ENCODE measurements at regions not wholly inside any gene's neighbourhood (a gene's known extent, or its start where the extent isn't known, plus 50 kb on each side); places are given as distances from the start of the nearest gene placed in this dataset.

GRCh38 chr1:192952646-192953045 lies 106.5 kb downstream of the UCHL5 start:
- H3K9me3 ChIP-seq (ENCODE audit: control insufficient read depth, insufficient read depth, low read depth, low read length): no peaks in the 10 kb centered on the region
- POLR2A ChIA-PET: no interaction called here
- H3K36me3 ChIP-seq (ENCODE audit: control insufficient read depth in 2 of 2, insufficient read depth in 1 of 2, low read length in 2 of 2): no peaks in the 10 kb centered on the region
- H3K4me3 ChIP-seq (ENCODE audit: low read depth, low read length): no peak overlapping the region
- CTCF ChIA-PET: no interaction called here
- no peaks in the 10 kb centered on the region for H3K4me1 ChIP-seq (ENCODE audit: control insufficient read depth, insufficient read depth, low read length)
- no peak for TF ChIP-seq HOXA7 (CRISPR knock-in tag; IDR thresholded peaks at IDR 0.05; ENCODE audit: borderline replicate concordance)
- TF ChIP-seq ZNF621 (tag by site-specific recombination; IDR thresholded peaks at IDR 0.05): no peak
- no peak for TF ChIP-seq ZSCAN23 (tag by site-specific recombination; IDR thresholded peaks at IDR 0.05)
- no peak for TF ChIP-seq REPIN1 (tag by site-specific recombination; IDR thresholded peaks at IDR 0.05; ENCODE audit: low read depth)
- TF ChIP-seq ZNF600 (tag by site-specific recombination; IDR thresholded peaks at IDR 0.05): no peak
- TF ChIP-seq ZNF146 (tag by site-specific recombination; IDR thresholded peaks at IDR 0.05): no peak
- no peak for TF ChIP-seq ZNF837 (tag by site-specific recombination; IDR thresholded peaks at IDR 0.05)
- TF ChIP-seq ZNF707 (tag by site-specific recombination; IDR thresholded peaks at IDR 0.05): no peak
- TF ChIP-seq ZNF292 (tag by site-specific recombination; IDR thresholded peaks at IDR 0.05; ENCODE audit: borderline replicate concordance, low read depth): no peak
- no peak for TF ChIP-seq PRDM6 (tag by site-specific recombination; IDR thresholded peaks at IDR 0.05)
- H3K27ac ChIP-seq (ENCODE audit: extremely low read depth, low read depth, low read length): no peak overlapping the region

GRCh38 chr1:192954705-192955265 lies 104.4 kb downstream of the UCHL5 start:
- TF ChIP-seq, protein P1, sequence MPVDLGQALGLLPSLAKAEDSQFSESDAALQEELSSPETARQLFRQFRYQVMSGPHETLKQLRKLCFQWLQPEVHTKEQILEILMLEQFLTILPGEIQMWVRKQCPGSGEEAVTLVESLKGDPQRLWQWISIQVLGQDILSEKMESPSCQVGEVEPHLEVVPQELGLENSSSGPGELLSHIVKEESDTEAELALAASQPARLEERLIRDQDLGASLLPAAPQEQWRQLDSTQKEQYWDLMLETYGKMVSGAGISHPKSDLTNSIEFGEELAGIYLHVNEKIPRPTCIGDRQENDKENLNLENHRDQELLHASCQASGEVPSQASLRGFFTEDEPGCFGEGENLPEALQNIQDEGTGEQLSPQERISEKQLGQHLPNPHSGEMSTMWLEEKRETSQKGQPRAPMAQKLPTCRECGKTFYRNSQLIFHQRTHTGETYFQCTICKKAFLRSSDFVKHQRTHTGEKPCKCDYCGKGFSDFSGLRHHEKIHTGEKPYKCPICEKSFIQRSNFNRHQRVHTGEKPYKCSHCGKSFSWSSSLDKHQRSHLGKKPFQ (tag by site-specific recombination; IDR thresholded peaks at IDR 0.05): 0 out of 2 replicates have a peak, but pooled peaks have one; percentile 10
- no peak for TF ChIP-seq ZNF426 (tag by site-specific recombination; IDR thresholded peaks at IDR 0.05)
- Histone ChIP-seq H3K27ac (ENCODE audit: extremely low read depth, low read depth, low read length) (no peak overlapping the region), H3K36me3 (ENCODE audit: control insufficient read depth in 2 of 2, insufficient read depth in 1 of 2, low read length in 2 of 2) (no peaks in the 10 kb centered on the region), H3K4me3 (ENCODE audit: low read depth, low read length) (no peak overlapping the region), H3K4me1 (ENCODE audit: control insufficient read depth, insufficient read depth, low read length) (no peaks in the 10 kb centered on the region), H3K9me3 (ENCODE audit: control insufficient read depth, insufficient read depth, low read depth, low read length) (no peaks in the 10 kb centered on the region)
- CTCF ChIA-PET: interaction anchor here (0.6 kb wide), 1 partner anchor 57 kb away, joined by 3 read pairs; no protein-coding TSS in a partner anchor
- POLR2A ChIA-PET: no interaction called here

DNA sequence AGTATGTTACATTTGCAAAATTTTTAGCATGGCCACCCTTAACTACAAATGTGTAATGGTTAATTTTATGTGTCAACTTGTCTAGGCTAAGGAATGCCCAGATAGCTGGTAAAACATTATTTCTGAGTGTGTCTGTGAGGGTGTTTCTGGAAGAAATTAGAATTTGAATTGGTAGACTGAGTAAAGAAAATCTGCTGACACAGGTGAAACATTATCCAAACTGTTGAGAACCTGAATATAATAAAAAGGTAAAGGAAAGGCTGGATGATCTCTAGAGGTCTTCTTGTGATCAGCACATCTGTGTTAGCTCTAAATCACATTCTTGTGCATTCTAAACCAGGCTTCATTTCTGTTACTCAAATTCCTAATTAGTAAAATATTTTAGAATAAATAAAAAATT lies 100.8 kb downstream of the UCHL5 start:
- POLR2A ChIA-PET: no interaction called here
- CTCF ChIA-PET: no interaction called here
- H3K36me3 ChIP-seq (ENCODE audit: control insufficient read depth in 2 of 2, insufficient read depth in 1 of 2, low read length in 2 of 2): no peaks in the 10 kb centered on the region
- H3K27ac ChIP-seq (ENCODE audit: extremely low read depth, low read depth, low read length): no peak overlapping the region
- no peak overlapping the region for H3K4me3 ChIP-seq (ENCODE audit: low read depth, low read length)
- no peaks in the 10 kb centered on the region for H3K4me1 ChIP-seq (ENCODE audit: control insufficient read depth, insufficient read depth, low read length)
- no peaks in the 10 kb centered on the region for H3K9me3 ChIP-seq (ENCODE audit: control insufficient read depth, insufficient read depth, low read depth, low read length)
- no peak for TF ChIP-seq SCRT2 (tag by site-specific recombination; IDR thresholded peaks at IDR 0.05)
- TF ChIP-seq ZNF169 (tag by site-specific recombination; IDR thresholded peaks at IDR 0.05): no peak
- no peak for TF ChIP-seq ZNF747 (tag by site-specific recombination; IDR thresholded peaks at IDR 0.05)
- no peak for TF ChIP-seq ZBTB7A (tag by site-specific recombination; IDR thresholded peaks at IDR 0.05; ENCODE audit: low read depth)
- TF ChIP-seq, protein P2, sequence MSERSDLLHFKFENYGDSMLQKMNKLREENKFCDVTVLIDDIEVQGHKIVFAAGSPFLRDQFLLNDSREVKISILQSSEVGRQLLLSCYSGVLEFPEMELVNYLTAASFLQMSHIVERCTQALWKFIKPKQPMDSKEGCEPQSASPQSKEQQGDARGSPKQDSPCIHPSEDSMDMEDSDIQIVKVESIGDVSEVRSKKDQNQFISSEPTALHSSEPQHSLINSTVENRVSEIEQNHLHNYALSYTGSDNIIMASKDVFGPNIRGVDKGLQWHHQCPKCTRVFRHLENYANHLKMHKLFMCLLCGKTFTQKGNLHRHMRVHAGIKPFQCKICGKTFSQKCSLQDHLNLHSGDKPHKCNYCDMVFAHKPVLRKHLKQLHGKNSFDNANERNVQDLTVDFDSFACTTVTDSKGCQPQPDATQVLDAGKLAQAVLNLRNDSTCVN (tag by site-specific recombination; optimal IDR thresholded peaks at IDR 0.05): no peak
- TF ChIP-seq OSR2 (tag by site-specific recombination; IDR thresholded peaks at IDR 0.05): no peak
- no peak for TF ChIP-seq SETDB1 (IDR thresholded peaks at IDR 0.05; ENCODE audit: insufficient read length, low read length)
- TF ChIP-seq, protein P3, sequence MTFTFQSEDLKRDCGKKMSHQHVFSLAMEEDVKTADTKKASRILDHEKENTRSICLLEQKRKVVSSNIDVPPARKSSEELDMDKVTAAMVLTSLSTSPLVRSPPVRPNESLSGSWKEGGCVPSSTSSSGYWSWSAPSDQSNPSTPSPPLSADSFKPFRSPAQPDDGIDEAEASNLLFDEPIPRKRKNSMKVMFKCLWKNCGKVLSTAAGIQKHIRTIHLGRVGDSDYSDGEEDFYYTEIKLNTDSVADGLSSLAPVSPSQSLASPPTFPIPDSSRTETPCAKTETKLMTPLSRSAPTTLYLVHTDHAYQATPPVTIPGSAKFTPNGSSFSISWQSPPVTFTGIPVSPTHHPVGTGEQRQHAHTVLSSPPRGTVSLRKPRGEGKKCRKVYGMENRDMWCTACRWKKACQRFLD (tag by site-specific recombination; IDR thresholded peaks at IDR 0.05): no peak
- TF ChIP-seq ZNF350 (tag by site-specific recombination; IDR thresholded peaks at IDR 0.05): no peak
- no peak for TF ChIP-seq HOXC10 (CRISPR knock-in tag; IDR thresholded peaks at IDR 0.05)
- TF ChIP-seq, protein P4, sequence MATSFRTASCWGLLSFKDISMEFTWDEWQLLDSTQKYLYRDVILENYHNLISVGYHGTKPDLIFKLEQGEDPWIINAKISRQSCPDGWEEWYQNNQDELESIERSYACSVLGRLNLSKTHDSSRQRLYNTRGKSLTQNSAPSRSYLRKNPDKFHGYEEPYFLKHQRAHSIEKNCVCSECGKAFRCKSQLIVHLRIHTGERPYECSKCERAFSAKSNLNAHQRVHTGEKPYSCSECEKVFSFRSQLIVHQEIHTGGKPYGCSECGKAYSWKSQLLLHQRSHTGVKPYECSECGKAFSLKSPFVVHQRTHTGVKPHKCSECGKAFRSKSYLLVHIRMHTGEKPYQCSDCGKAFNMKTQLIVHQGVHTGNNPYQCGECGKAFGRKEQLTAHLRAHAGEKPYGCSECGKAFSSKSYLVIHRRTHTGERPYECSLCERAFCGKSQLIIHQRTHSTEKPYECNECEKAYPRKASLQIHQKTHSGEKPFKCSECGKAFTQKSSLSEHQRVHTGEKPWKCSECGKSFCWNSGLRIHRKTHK (tag by site-specific recombination; IDR thresholded peaks at IDR 0.05): no peak
- TF ChIP-seq ZNF239 (tag by site-specific recombination; IDR thresholded peaks at IDR 0.05): no peak
- TF ChIP-seq ZBTB48 (tag by site-specific recombination; IDR thresholded peaks at IDR 0.05): no peak
- TF ChIP-seq MZF1 (tag by site-specific recombination; IDR thresholded peaks at IDR 0.05; ENCODE audit: borderline replicate concordance): no peak
- no peak for TF ChIP-seq TCF7L2 (IDR thresholded peaks at IDR 0.05; ENCODE audit: borderline replicate concordance, low read depth, low read length)
- TF ChIP-seq ZNF707 (tag by site-specific recombination; IDR thresholded peaks at IDR 0.05): no peak

Measured in HEK293 (cell line).